ENCODE measurements at regions not wholly inside any gene's neighbourhood (a gene's known extent, or its start where the extent isn't known, plus 50 kb on each side); places are given as distances from the start of the nearest gene placed in this dataset.

GRCh38 chr11:37050311-37050710, 452.3 kb upstream of the RAG2 start:
- no peak for TF ChIP-seq CTCF (conservative IDR thresholded peaks at IDR 0.05)
- H3K9me3 Mint-ChIP-seq = no peaks in the 10 kb centered on the region

GRCh38 chr11:37040921-37041320, 442.9 kb upstream of the RAG2 start:
- H3K27ac Mint-ChIP-seq = no peak overlapping the region
- H3K9me3 Mint-ChIP-seq = no peaks in the 10 kb centered on the region
- no peak for DNase-seq (ENCODE audit: extremely low spot score, unreplicated experiment)
- no peaks in the 10 kb centered on the region for H3K27me3 Mint-ChIP-seq
- TF ChIP-seq CTCF (conservative IDR thresholded peaks at IDR 0.05) = no peak
- no peaks in the 10 kb centered on the region for H3K36me3 Mint-ChIP-seq
- no peak overlapping the region for H3K4me3 Mint-ChIP-seq
- no peaks in the 10 kb centered on the region for H3K4me1 Mint-ChIP-seq (ENCODE audit: unreplicated experiment)

More at GRCh38 chr11:37050311-37050710, 452.3 kb upstream of the RAG2 start:
- no peak overlapping the region for H3K4me3 Mint-ChIP-seq
- H3K4me1 Mint-ChIP-seq (ENCODE audit: unreplicated experiment) = no peaks in the 10 kb centered on the region
- no peaks in the 10 kb centered on the region for H3K27me3 Mint-ChIP-seq
- H3K27ac Mint-ChIP-seq = no peak overlapping the region
- no peaks in the 10 kb centered on the region for H3K36me3 Mint-ChIP-seq
- DNase-seq (ENCODE audit: extremely low spot score, unreplicated experiment) = no peak

- TF ChIP-seq CTCF (conservative IDR thresholded peaks at IDR 0.05) = no peak
- H3K9me3 Mint-ChIP-seq = no peaks in the 10 kb centered on the region
Observed at GRCh38 chr11:37038911-37039310, 440.9 kb upstream of the RAG2 start.

DNA sequence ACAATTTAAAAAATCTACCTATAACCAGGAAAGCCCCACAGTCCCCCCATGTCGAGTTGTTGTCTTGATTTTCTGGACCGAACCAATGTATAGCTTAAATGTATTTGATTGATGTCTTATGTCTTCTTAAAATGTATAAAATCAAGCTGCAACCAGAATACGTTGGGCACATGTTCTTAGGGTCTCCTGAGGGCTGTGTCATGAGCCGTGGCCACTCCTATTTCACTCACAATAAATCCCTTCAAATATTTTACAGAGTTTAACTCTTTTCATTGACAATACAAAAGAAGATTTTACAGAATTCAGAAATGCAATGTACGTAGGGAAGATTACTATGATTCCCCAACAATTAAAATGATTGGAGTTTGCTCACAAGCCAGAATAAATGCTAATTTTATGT, 428.7 kb upstream of the RAG2 start:
- Mint-ChIP-seq H3K4me3 (no peak overlapping the region), H3K27ac (no peak overlapping the region), H3K36me3 (no peaks in the 10 kb centered on the region), H3K9me3 (no peaks in the 10 kb centered on the region), H3K4me1 (ENCODE audit: unreplicated experiment) (peaks cover 6% of the 10 kb centered on the region), H3K27me3 (no peaks in the 10 kb centered on the region)
- no peak for DNase-seq (ENCODE audit: extremely low spot score, unreplicated experiment)
- TF ChIP-seq CTCF (conservative IDR thresholded peaks at IDR 0.05) = no peak

More at GRCh38 chr11:37038911-37039310, 440.9 kb upstream of the RAG2 start:
- Mint-ChIP-seq H3K27ac (no peak overlapping the region), H3K27me3 (no peaks in the 10 kb centered on the region), H3K4me3 (no peak overlapping the region), H3K36me3 (no peaks in the 10 kb centered on the region), H3K4me1 (ENCODE audit: unreplicated experiment) (no peaks in the 10 kb centered on the region)
- DNase-seq (ENCODE audit: extremely low spot score, unreplicated experiment) = no peak

DNA sequence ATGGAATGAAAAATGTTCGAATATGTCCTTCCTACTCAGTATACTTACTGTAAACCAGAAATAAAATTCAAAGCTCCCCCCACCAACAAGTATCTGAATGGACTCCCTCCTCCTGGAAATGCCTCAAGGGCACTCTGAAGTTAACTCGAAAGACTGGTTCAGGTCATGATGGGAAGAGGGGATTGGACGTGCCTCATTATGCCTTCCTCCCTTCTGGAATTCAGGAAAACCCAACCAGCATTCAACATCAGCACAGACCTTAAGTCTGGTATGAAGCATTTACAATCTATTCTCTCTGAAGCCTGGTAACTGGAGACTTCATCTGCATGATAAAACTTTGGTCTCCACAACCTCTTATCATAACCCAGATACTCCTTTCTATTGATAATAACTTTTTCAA, 428.3 kb upstream of the RAG2 start:
- H3K4me3 Mint-ChIP-seq = peak overlapping the region; percentile 53
- no peak overlapping the region for H3K27ac Mint-ChIP-seq
- no peaks in the 10 kb centered on the region for H3K36me3 Mint-ChIP-seq
- H3K9me3 Mint-ChIP-seq = no peaks in the 10 kb centered on the region
- DNase-seq (ENCODE audit: extremely low spot score, unreplicated experiment) = no peak
- H3K4me1 Mint-ChIP-seq (ENCODE audit: unreplicated experiment) = peaks cover 6% of the 10 kb centered on the region
- H3K27me3 Mint-ChIP-seq = no peaks in the 10 kb centered on the region
- no peak for TF ChIP-seq CTCF (conservative IDR thresholded peaks at IDR 0.05)

DNA sequence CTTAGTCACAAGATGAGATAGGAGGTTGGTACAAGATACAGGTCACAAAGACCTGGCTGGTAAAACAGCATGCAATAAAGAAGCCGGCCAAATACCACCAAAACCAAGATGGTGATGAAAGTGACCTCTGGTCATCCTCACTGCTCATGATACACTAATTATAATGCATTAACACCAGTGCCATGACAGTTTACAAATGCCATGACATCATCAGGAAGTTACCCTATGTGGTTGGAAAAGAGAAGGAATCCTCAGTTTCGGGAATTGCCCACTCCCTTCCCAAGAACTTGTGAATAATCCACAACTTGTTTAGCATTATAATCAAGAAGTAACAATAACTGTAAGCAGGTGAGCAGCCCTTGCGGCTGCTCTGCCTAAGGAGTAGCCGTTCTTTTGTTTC, 408.5 kb upstream of the RAG2 start:
- H3K4me3 Mint-ChIP-seq = no peak overlapping the region
- no peaks in the 10 kb centered on the region for H3K9me3 Mint-ChIP-seq
- H3K27ac Mint-ChIP-seq = no peak overlapping the region
- no peaks in the 10 kb centered on the region for H3K36me3 Mint-ChIP-seq
- H3K27me3 Mint-ChIP-seq = no peaks in the 10 kb centered on the region
- H3K4me1 Mint-ChIP-seq (ENCODE audit: unreplicated experiment) = no peaks in the 10 kb centered on the region
- no peak for DNase-seq (ENCODE audit: extremely low spot score, unreplicated experiment)
- no peak for TF ChIP-seq CTCF (conservative IDR thresholded peaks at IDR 0.05)
